Lower lobe of right lung (tissue), 2 donors: ENCODE measurements at regions not wholly inside any gene's neighbourhood (a gene's known extent, or its start where the extent isn't known, plus 50 kb on each side); places are given as distances from the start of the nearest gene placed in this dataset.

Experiments
- ATAC-seq, 2 donors: fragments of 200-7000 bp; cut with Tn5 transposase; one replicate each; pipeline ENCODE4 v1.9.1; 2020 to 2022; ENCODE audit warnings: mild to moderate bottlenecking in 2 of 2, moderate library complexity in 2 of 2
- DNase-seq: peaks from one replicate; pipeline ENCODE4 v3.0.0-alpha.2; 2020
- H3K27ac ChIP-seq: fragments of 200-600 bp; one replicate; pipeline ENCODE4 v1.8.0; 2022
- H3K27me3 ChIP-seq: fragments of 200-600 bp; one replicate; pipeline ENCODE4 v1.8.0; 2022; ENCODE audit warnings: low read depth
- H3K36me3 ChIP-seq: fragments of 200-600 bp; one replicate; pipeline ENCODE4 v1.8.0; 2022; ENCODE audit warnings: mild to moderate bottlenecking
- H3K4me1 ChIP-seq: fragments of 200-600 bp; one replicate; pipeline ENCODE4 v1.8.0; 2022
- H3K4me3 ChIP-seq: fragments of 200-600 bp; one replicate; pipeline ENCODE4 v1.8.0; 2022; ENCODE audit warnings: mild to moderate bottlenecking
- H3K9me3 ChIP-seq: fragments of 200-600 bp; one replicate; pipeline ENCODE4 v1.8.0; 2022
- intact Hi-C: fragments of 100-400 bp; cut with DNase I; formaldehyde crosslinking; loops from one replicate; pipeline ENCODE4 v1.11.0; 2022
- TF ChIP-seq, protein P1 (sequence below): fragments of 200-600 bp; IDR thresholded peaks from one replicate; pipeline ENCODE4 v1.8.0; 2022; ENCODE audit warnings: antibody characterized with exemption, mild to moderate bottlenecking
- donor health status: DM: no; HTN: yes; CAD: no; lungs with severe emphysema.

DNA sequence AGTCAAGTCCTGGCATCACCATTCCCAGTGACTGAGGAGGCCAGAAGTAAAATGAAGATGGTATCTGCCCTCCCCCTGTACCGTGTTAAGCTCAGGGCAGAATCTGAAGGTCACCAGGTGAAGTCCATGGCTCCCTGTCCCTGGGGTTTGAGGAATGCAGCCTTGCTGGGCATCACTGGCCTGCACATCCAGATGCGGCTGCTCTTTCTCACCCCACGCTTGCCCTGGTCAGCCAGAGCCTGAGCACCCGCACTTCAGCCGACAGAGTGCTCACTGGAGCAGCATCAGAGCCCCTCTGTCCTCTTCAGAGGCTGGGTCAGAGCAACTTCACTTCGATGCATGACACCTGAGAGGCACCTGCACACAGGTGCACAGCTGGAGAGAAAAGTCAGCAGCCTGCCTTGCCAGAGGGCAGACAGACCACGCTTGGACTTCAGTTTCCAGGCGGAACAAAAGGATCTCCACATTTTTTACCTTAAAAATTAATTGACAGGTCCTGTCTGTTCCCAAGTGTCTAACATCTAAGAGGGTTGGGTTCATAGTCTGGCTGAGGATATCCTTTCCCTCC is 267.3 kb downstream of the ANAPC1 start:
- no peak for DNase-seq
- intact Hi-C loops: no loop called here
- H3K27ac ChIP-seq: no peak overlapping the region

DNA sequence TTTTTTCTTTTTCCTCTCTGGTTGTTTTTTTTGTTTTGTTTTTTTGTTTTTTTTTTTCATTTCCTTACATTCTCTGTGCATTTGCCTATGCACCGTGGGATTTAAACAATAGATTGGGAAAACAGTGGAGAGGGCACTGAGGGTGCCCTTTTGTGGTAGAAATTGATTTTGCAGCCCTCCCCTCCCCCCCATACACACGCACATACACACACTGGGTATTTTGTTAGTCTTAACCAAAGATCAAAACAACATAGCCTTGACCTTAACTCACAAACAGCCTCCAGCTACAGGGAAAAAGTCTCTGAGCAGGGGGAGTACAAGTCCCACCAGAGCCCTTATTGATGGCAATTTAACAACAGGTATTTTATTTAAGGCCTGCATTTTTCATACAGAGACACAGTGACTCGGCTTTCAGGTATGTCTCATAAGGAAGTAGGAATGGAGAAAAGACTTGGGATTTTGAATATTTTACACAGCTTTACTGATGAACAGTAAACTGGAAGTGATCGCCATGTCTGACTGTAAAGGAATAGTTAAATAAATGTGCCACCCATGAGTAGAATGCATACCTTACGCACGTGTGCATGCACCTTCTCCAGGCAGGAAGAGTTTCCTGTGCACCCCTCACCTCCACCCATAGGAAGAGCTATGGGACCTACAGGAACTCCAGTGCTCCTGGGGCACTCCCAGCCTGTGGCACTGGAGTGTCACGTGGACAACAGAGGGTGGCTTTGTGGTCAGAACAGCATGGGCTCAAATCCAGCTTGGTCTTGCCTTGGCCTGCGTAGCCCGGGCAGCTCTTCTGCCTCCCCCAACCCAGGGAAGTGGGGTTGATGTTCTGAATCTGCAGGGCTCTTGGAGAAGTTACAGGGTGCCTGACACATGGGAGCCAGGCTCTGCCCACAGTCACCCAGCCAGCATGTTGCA is 266.4 kb downstream of the ANAPC1 start:
- intact Hi-C loops: no loop called here
- ATAC-seq: peak; percentile 40 to 53
- Histone ChIP-seq H3K4me3 (no peak overlapping the region), H3K27me3 (no peaks in the 10 kb centered on the region), H3K9me3 (no peaks in the 10 kb centered on the region), H3K36me3 (no peaks in the 10 kb centered on the region), H3K4me1 (peaks cover 14% of the 10 kb centered on the region), H3K27ac (peak overlapping the region; percentile 39)
- DNase-seq: peak; percentile 48
- TF ChIP-seq, protein P1, sequence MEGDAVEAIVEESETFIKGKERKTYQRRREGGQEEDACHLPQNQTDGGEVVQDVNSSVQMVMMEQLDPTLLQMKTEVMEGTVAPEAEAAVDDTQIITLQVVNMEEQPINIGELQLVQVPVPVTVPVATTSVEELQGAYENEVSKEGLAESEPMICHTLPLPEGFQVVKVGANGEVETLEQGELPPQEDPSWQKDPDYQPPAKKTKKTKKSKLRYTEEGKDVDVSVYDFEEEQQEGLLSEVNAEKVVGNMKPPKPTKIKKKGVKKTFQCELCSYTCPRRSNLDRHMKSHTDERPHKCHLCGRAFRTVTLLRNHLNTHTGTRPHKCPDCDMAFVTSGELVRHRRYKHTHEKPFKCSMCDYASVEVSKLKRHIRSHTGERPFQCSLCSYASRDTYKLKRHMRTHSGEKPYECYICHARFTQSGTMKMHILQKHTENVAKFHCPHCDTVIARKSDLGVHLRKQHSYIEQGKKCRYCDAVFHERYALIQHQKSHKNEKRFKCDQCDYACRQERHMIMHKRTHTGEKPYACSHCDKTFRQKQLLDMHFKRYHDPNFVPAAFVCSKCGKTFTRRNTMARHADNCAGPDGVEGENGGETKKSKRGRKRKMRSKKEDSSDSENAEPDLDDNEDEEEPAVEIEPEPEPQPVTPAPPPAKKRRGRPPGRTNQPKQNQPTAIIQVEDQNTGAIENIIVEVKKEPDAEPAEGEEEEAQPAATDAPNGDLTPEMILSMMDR: no peak

More for the DNA sequence above, 267.3 kb downstream of the ANAPC1 start:
- no peaks in the 10 kb centered on the region for H3K9me3 ChIP-seq
- TF ChIP-seq, protein P1: no peak
- H3K27me3 ChIP-seq: no peaks in the 10 kb centered on the region
- no peaks in the 10 kb centered on the region for H3K36me3 ChIP-seq
- ATAC-seq: no peak
- H3K4me1 ChIP-seq: peaks cover 14% of the 10 kb centered on the region
- H3K4me3 ChIP-seq: no peak overlapping the region

GRCh38 chr2:111618226-111618977 is 265.6 kb downstream of the ANAPC1 start:
- Histone ChIP-seq H3K36me3 (no peaks in the 10 kb centered on the region), H3K27me3 (no peaks in the 10 kb centered on the region), H3K4me3 (no peak overlapping the region), H3K9me3 (no peaks in the 10 kb centered on the region), H3K4me1 (peaks cover 14% of the 10 kb centered on the region), H3K27ac (peak overlapping the region; percentile 39)
- DNase-seq (peak; percentile 70), ATAC-seq (peak; percentile 57 to 60)
- intact Hi-C loops: no loop called here
- TF ChIP-seq, protein P1: no peak

- no peaks in the 10 kb centered on the region for H3K36me3 ChIP-seq
- DNase-seq (no peak), ATAC-seq (peak; percentile 43 to 59)
- TF ChIP-seq, protein P1: no peak
- peaks cover 14% of the 10 kb centered on the region for H3K4me1 ChIP-seq
- H3K27ac ChIP-seq: peak overlapping the region; percentile 39
- intact Hi-C loops: no loop called here
- no peaks in the 10 kb centered on the region for H3K9me3 ChIP-seq
- H3K4me3 ChIP-seq: no peak overlapping the region
- no peaks in the 10 kb centered on the region for H3K27me3 ChIP-seq
These were observed 264.8 kb downstream of the ANAPC1 start for GRCh38 chr2:111618978-111619902.
